ENCODE measurements at regions not wholly inside any gene's neighbourhood (a gene's known extent, or its start where the extent isn't known, plus 50 kb on each side); places are given as distances from the start of the nearest gene placed in this dataset.

DNA sequence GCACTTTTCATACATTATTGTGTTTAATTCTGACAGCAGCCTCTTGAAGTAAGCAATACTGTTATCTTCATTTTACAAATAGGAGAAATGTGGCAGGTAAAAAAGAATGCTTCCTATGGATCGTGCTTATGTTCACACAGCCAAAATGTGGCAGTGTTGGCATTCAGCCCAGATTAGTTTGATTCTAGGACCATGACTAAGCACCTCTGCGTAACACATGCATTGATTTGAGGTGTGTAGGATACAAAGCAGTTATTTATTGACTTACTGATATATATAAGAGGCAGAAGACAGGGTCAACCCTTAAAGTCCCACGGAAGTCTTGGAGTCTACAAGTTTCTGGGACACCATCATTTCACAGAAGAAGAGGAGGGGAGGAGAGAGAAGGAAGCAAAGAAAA, 1144.4 kb upstream of the GOT2 start:
- no peak for DNase-seq
- WGBS, 2 donors, result 36 to 58% methylated on average over 3 of the region's 3 CpGs
- TF ChIP-seq EP300 (IDR thresholded peaks at IDR 0.05), result no peak

DNA sequence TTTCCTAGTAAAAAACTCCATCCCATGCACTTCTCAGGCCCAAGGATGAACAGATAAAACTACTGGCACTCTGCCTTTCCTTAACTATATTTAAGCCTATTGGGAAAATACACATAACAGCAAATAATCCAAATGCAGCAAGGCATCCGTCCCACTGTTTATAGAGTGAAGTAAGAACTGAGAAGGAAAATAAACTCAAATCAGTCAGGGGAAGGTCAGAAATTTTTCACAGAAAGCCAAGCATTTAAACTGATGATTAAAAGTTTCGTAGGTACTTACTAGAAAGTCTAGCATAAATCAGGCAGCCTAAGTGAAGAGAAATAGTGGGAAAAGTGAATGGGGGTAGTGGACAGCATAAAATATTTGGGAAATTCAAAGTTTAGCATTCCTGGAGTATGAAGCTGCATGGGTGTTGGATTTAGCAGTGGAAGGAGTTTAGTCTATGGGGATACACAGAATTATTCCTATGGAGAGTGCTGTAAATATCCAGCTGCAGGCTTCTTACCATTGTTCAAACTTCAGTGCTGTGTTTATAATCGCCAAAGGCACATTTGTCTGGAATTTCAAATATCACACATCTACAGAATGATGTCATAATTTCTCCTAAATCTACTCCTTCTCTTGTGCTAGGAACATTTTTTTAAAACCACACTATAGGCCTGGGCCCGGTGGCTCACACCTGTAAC, 1131.0 kb upstream of the GOT2 start:
- Histone ChIP-seq H3K9me3 (no peaks in the 10 kb centered on the region), H3K4me3 (no peak overlapping the region), H3K4me1 (no peaks in the 10 kb centered on the region), H3K27me3 (no peaks in the 10 kb centered on the region), H3K36me3 (no peaks in the 10 kb centered on the region), H3K27ac (no peak overlapping the region)
- 67 to 75% methylated on average over 4 of the region's 4 CpGs for WGBS, 2 donors
- no peak for DNase-seq
- TF ChIP-seq POLR2AphosphoS5 (IDR thresholded peaks at IDR 0.05) (no peak), POLR2A (IDR thresholded peaks at IDR 0.05) (no peak), EP300 (IDR thresholded peaks at IDR 0.05) (no peak)
- TF ChIP-seq, protein P1, sequence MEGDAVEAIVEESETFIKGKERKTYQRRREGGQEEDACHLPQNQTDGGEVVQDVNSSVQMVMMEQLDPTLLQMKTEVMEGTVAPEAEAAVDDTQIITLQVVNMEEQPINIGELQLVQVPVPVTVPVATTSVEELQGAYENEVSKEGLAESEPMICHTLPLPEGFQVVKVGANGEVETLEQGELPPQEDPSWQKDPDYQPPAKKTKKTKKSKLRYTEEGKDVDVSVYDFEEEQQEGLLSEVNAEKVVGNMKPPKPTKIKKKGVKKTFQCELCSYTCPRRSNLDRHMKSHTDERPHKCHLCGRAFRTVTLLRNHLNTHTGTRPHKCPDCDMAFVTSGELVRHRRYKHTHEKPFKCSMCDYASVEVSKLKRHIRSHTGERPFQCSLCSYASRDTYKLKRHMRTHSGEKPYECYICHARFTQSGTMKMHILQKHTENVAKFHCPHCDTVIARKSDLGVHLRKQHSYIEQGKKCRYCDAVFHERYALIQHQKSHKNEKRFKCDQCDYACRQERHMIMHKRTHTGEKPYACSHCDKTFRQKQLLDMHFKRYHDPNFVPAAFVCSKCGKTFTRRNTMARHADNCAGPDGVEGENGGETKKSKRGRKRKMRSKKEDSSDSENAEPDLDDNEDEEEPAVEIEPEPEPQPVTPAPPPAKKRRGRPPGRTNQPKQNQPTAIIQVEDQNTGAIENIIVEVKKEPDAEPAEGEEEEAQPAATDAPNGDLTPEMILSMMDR (IDR thresholded peaks at IDR 0.05), result no peak
- intact Hi-C loops (cut with DNase I), result no loop called here

More for the DNA sequence above, 1144.4 kb upstream of the GOT2 start:
- Histone ChIP-seq H3K4me3 (no peak overlapping the region), H3K27me3 (no peaks in the 10 kb centered on the region), H3K36me3 (no peaks in the 10 kb centered on the region), H3K9me3 (peaks cover 0 to 3% (median 0%) of the 10 kb centered on the region in 4 donors), H3K27ac (no peak overlapping the region), H3K4me1 (no peaks in the 10 kb centered on the region)
- intact Hi-C loops (cut with DNase I), result no loop called here

DNA sequence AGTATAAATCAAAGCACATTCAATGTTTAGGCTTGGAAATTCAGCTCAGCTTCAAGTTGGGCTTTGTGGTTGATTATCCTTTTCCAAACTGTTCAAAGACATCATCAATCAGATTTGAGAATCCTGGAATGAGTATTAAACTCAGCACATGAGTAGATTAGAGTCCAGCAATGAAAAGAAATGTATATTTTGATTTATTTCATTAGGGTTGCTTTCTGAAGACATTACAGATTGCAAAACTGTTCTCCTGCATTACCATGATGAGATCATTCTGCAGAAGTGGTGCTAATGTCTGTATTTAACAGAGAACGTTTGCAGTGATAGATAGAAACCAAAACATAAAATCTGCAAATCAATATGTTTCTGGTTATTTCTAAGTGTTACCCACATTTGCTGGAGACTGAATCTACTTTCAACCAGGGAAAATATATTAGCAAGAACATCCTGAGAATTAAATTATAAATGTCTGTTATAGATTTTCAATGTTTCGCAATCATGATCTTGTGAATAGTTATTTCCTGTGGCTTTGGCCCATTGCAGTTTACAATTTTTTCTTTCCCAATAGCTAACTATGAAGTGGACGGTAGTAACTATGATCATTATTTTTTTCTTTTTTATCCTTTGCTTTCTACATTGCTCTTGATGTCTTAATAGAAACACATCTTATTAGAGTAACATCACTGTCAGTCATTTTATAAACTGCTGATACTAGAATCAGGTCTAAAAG, 1125.7 kb upstream of the GOT2 start:
- Histone ChIP-seq H3K27me3 (no peaks in the 10 kb centered on the region), H3K4me1 (no peaks in the 10 kb centered on the region), H3K36me3 (no peaks in the 10 kb centered on the region), H3K4me3 (no peak overlapping the region), H3K9me3 (no peaks in the 10 kb centered on the region), H3K27ac (no peak overlapping the region)
- DNase-seq, result no peak
- intact Hi-C loops (cut with DNase I), result no loop called here
- TF ChIP-seq POLR2AphosphoS5 (IDR thresholded peaks at IDR 0.05) (no peak), POLR2A (IDR thresholded peaks at IDR 0.05) (no peak), EP300 (IDR thresholded peaks at IDR 0.05) (no peak)
- TF ChIP-seq, protein P1 (IDR thresholded peaks at IDR 0.05), result no peak
- 79 to 83% methylated on average over 3 of the region's 3 CpGs for WGBS, 2 donors

DNA sequence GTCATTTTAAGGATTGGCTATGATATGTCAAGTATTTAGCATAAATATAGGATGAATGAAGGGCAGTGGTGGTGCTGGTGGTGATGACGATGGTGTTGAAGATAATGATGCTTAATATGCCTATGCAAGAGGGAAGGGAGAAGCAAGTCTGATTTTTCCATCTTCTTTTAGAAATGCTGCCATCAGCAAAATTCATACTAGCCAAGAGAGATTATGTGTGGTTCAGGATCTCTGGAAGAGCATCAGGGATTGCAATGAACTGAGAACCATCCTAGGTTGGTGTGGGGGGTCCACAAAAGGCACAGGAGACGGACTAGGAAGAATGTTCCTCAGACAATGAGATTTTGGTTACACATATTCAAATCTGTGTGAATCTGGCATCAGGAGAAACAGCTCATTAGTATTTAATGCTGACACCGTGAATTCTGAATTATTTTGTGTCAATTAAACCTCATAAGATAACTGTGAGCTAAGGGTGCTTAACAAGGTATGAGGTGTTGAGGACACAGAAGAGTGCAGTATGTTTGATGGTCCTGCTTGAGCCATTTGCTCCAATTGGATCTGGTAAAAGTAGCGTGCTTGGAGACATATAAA, 1120.8 kb upstream of the GOT2 start:
- H3K27ac ChIP-seq, result no peak overlapping the region
- H3K36me3 ChIP-seq, result no peaks in the 10 kb centered on the region
- H3K4me3 ChIP-seq, result no peak overlapping the region
- TF ChIP-seq POLR2AphosphoS5 (IDR thresholded peaks at IDR 0.05) (no peak), EP300 (IDR thresholded peaks at IDR 0.05) (no peak), POLR2A (IDR thresholded peaks at IDR 0.05) (no peak)
- TF ChIP-seq, protein P1 (IDR thresholded peaks at IDR 0.05), result no peak
- no peaks in the 10 kb centered on the region for H3K27me3 ChIP-seq
- 66 to 76% methylated on average over 4 of the region's 4 CpGs for WGBS, 2 donors
- no peaks in the 10 kb centered on the region for H3K4me1 ChIP-seq
- intact Hi-C loops (cut with DNase I), result no loop called here
- H3K9me3 ChIP-seq, result no peaks in the 10 kb centered on the region
- no peak for DNase-seq

DNA sequence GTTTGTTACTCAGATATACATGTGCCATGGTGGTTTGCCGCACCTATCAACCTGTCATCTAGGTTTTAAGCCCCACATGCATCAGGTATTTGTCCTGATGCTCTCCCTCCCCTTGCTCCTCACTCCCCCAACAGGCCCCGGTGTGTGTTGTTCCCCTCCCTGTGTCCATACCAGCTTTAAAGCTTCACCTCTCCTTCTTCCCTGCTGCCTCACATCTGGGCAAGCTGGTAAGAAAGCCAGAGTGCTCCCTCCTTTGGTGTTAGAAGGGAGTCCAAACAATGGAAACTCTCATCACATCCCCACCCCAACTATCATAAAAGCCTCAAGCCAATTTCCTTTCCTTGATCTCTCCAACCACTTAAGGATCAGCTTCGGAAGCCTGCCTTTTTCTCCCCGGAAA, 1115.6 kb upstream of the GOT2 start:
- no peaks in the 10 kb centered on the region for H3K36me3 ChIP-seq
- no peaks in the 10 kb centered on the region for H3K27me3 ChIP-seq
- WGBS, 2 donors, result 55 to 59% methylated on average over 4 of the region's 4 CpGs
- no peak overlapping the region for H3K27ac ChIP-seq
- no peak overlapping the region for H3K4me3 ChIP-seq
- H3K9me3 ChIP-seq, result peaks cover 0 to 3% (median 0%) of the 10 kb centered on the region in 4 donors
- no peak for TF ChIP-seq POLR2A (IDR thresholded peaks at IDR 0.05)
- no peak for TF ChIP-seq EP300 (IDR thresholded peaks at IDR 0.05)
- no peak for TF ChIP-seq POLR2AphosphoS5 (IDR thresholded peaks at IDR 0.05)
- TF ChIP-seq, protein P1 (IDR thresholded peaks at IDR 0.05), result no peak
- no peak for DNase-seq
- H3K4me1 ChIP-seq, result peaks cover 0 to 24% (median 14%) of the 10 kb centered on the region in 4 donors
- intact Hi-C loops (cut with DNase I), result no loop called here
